ENCODE measurements at regions not wholly inside any gene's neighbourhood (a gene's known extent, or its start where the extent isn't known, plus 50 kb on each side); places are given as distances from the start of the nearest gene placed in this dataset.

DNA sequence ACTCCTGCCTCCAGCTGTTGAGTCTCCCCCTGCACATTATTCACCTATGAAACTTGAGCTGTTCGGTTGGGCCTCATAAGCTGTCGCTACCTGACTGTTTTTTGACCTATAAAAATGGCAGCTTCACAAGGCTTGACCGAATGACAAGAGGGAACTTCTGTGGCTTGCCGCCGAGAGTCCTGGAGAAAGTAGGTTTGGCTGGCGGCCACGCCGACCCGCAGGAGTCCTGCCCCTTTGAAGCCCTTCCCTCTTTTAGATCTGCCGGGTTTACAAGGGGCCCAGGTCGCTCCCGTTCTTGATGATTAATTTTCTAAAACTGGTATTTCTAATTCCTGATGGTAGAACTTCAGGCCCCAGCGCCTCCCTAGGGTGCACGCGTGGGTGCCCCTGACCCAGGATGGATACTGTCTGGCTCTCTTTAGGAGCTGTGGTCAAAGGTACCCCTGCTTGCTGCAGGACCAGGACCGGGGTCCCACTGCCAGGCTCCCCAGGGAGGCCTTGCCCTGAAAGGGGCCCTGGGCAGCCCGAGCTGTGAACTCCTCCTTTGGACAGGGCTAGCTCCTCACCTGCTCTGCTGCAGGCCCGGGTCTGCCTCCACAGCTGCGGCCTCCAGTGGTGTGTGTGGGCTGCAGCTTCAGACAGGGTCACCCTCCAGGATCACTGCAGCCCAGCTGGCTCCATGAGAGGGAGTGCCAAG is 171.8 kb downstream of the CTTN start:
- Histone ChIP-seq H3K4me3 (ENCODE audit: low read depth in 1 of 2, low read length in 2 of 2) (no peak overlapping the region), H3K36me3 (ENCODE audit: insufficient read depth, low read length) (no peaks in the 10 kb centered on the region), H3K9me3 (ENCODE audit: insufficient read depth, low read length, severe bottlenecking) (no peaks in the 10 kb centered on the region), H3K27me3 (ENCODE audit: insufficient read depth, low read length, poor library complexity) (no peaks in the 10 kb centered on the region), H3K4me1 (ENCODE audit: insufficient read depth, low read length) (no peaks in the 10 kb centered on the region), H3K4me2 (ENCODE audit: insufficient read depth, low read length) (no peak overlapping the region), H2AFZ (ENCODE audit: low read depth, low read length) (no peak overlapping the region), H3K9ac (ENCODE audit: low read depth, low read length) (no peak overlapping the region), H3K79me2 (ENCODE audit: insufficient read depth, low read length) (no peaks in the 10 kb centered on the region), H3K27ac (ENCODE audit: low read length) (no peak overlapping the region), H4K20me1 (ENCODE audit: insufficient read depth, low read length) (0 out of 2 replicates have a peak, but pooled peaks cover 6% of the 10 kb centered on the region)
- TF ChIP-seq, protein P1, sequence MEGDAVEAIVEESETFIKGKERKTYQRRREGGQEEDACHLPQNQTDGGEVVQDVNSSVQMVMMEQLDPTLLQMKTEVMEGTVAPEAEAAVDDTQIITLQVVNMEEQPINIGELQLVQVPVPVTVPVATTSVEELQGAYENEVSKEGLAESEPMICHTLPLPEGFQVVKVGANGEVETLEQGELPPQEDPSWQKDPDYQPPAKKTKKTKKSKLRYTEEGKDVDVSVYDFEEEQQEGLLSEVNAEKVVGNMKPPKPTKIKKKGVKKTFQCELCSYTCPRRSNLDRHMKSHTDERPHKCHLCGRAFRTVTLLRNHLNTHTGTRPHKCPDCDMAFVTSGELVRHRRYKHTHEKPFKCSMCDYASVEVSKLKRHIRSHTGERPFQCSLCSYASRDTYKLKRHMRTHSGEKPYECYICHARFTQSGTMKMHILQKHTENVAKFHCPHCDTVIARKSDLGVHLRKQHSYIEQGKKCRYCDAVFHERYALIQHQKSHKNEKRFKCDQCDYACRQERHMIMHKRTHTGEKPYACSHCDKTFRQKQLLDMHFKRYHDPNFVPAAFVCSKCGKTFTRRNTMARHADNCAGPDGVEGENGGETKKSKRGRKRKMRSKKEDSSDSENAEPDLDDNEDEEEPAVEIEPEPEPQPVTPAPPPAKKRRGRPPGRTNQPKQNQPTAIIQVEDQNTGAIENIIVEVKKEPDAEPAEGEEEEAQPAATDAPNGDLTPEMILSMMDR (IDR thresholded peaks at IDR 0.05; ENCODE audit: borderline replicate concordance, extremely low read depth, low read length, poor library complexity, severe bottlenecking) = no peak
- TF ChIP-seq EZH2 (IDR thresholded peaks at IDR 0.05; ENCODE audit: borderline replicate concordance, low read depth, low read length, severe bottlenecking) = no peak
- DNase-seq (no peak), ATAC-seq (ENCODE audit: insufficient read depth, low read depth) (no peak)

GRCh38 chr11:70570693-70571395 is 172.5 kb downstream of the CTTN start:
- H3K9me3 ChIP-seq (ENCODE audit: insufficient read depth, low read length, severe bottlenecking) = no peaks in the 10 kb centered on the region
- DNase-seq (no peak), ATAC-seq (ENCODE audit: insufficient read depth, low read depth) (no peak)
- H3K27me3 ChIP-seq (ENCODE audit: insufficient read depth, low read length, poor library complexity) = no peaks in the 10 kb centered on the region
- H2AFZ ChIP-seq (ENCODE audit: low read depth, low read length) = no peak overlapping the region
- H4K20me1 ChIP-seq (ENCODE audit: insufficient read depth, low read length) = 0 out of 2 replicates have a peak, but pooled peaks cover 6% of the 10 kb centered on the region
- H3K4me1 ChIP-seq (ENCODE audit: insufficient read depth, low read length) = no peaks in the 10 kb centered on the region
- TF ChIP-seq, protein P1 (IDR thresholded peaks at IDR 0.05; ENCODE audit: borderline replicate concordance, extremely low read depth, low read length, poor library complexity, severe bottlenecking) = no peak
- TF ChIP-seq EZH2 (IDR thresholded peaks at IDR 0.05; ENCODE audit: borderline replicate concordance, low read depth, low read length, severe bottlenecking) = no peak
- no peak overlapping the region for H3K4me3 ChIP-seq (ENCODE audit: low read depth in 1 of 2, low read length in 2 of 2)
- no peak overlapping the region for H3K27ac ChIP-seq (ENCODE audit: low read length)
- no peak overlapping the region for H3K4me2 ChIP-seq (ENCODE audit: insufficient read depth, low read length)
- no peaks in the 10 kb centered on the region for H3K36me3 ChIP-seq (ENCODE audit: insufficient read depth, low read length)
- no peaks in the 10 kb centered on the region for H3K79me2 ChIP-seq (ENCODE audit: insufficient read depth, low read length)
- no peak overlapping the region for H3K9ac ChIP-seq (ENCODE audit: low read depth, low read length)

- Histone ChIP-seq H3K79me2 (ENCODE audit: insufficient read depth, low read length) (no peaks in the 10 kb centered on the region), H4K20me1 (ENCODE audit: insufficient read depth, low read length) (peaks cover 10% of the 10 kb centered on the region; the same call in 1 of the 2 replicates)
- no peak for ATAC-seq (ENCODE audit: insufficient read depth, low read depth)
Observed at GRCh38 chr11:70572974-70573260, 174.6 kb downstream of the CTTN start.

More at GRCh38 chr11:70572974-70573260, 174.6 kb downstream of the CTTN start:
- TF ChIP-seq EZH2 (IDR thresholded peaks at IDR 0.05; ENCODE audit: borderline replicate concordance, low read depth, low read length, severe bottlenecking) = no peak
- TF ChIP-seq, protein P1 (IDR thresholded peaks at IDR 0.05; ENCODE audit: borderline replicate concordance, extremely low read depth, low read length, poor library complexity, severe bottlenecking) = no peak
- Histone ChIP-seq H3K4me3 (ENCODE audit: low read depth in 1 of 2, low read length in 2 of 2) (no peak overlapping the region), H3K4me1 (ENCODE audit: insufficient read depth, low read length) (no peaks in the 10 kb centered on the region), H3K27ac (ENCODE audit: low read length) (no peak overlapping the region), H3K4me2 (ENCODE audit: insufficient read depth, low read length) (no peak overlapping the region), H2AFZ (ENCODE audit: low read depth, low read length) (no peak overlapping the region), H3K27me3 (ENCODE audit: insufficient read depth, low read length, poor library complexity) (no peaks in the 10 kb centered on the region), H3K9me3 (ENCODE audit: insufficient read depth, low read length, severe bottlenecking) (no peaks in the 10 kb centered on the region), H3K36me3 (ENCODE audit: insufficient read depth, low read length) (no peaks in the 10 kb centered on the region), H3K9ac (ENCODE audit: low read depth, low read length) (no peak overlapping the region)
- DNase-seq = no peak
